GM04504 (cell line): ENCODE measurements at regions not wholly inside any gene's neighbourhood (a gene's known extent, or its start where the extent isn't known, plus 50 kb on each side); places are given as distances from the start of the nearest gene placed in this dataset.
"Not testable (repeated sequence)": the region's sequence is repeated elsewhere in the genome, so short reads cannot be mapped to it uniquely, and the experiment has no call there.

Experiments
- DNase-seq: peaks from one replicate; pipeline ENCODE4 v3.0.0-alpha.2; 2012; ENCODE audit warnings: low read depth

DNA sequence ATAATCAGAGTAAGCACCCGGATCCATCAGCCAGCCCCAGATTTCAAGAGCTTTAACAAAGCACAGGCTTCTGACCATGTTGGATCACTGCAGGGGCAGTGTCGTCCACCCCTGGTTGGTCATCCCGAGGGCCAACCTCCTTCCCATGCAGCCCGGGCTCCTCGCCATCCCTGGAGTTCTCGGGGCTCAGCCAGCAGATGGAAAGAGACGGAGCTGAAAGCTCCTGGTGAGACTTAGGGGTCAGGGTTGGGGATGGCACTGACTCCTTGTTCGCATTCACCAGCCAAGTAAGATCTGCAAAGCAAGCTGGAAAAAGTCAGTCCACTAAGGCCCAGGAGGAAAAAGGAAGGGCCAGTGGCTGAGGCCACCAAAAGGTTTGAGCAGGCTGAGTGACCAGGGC lies 888.9 kb downstream of the BRD1 start:
- no peak for DNase-seq

DNA sequence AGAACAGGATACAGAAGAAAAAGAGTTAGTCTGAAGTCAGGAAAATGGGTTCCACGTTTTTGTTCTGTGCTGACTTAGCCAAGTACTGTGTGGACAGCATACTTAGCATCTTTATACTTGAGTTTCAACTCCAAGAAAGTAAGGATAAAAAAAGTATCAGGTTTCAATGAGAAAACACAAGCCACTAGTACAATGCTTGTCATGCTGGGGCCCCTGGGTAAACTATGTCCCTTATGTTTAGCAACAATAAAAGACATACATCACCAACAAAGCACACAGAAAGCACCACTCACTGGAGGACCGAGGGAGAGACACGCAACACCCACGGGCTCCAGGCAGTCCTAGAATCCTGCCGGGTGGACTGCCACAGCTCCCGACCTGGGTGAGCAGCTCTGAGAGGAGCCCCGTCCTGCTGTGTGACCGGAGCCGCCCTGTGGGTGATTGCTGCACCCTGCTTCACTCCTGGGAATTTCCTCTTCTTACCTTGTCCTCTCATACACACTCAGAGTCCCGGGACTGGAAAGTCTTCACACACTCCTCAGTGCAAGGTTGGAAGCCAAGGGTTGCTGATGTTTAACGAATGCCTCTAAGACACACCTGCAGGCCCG lies 890.5 kb downstream of the BRD1 start:
- DNase-seq: no peak

DNA sequence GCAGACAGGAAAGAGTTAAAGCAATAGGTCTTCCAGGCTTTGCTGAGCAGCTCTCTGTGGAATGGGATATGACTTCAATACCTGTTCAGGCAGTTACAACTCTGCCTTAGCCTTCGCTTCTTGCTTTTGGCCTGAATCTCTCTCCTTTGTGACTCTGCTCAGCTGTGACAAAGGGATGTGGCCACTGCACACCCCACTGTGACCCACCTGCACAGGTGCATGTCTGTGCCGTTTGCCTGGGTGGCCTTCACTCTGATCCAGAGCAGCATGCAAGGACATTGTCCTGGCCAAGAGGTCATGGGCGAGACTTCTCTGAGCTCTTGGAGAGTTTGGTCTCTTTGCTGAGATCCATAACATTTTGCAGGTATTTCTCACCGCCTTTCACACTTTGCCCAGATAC lies 891.3 kb downstream of the BRD1 start:
- DNase-seq: no peak

DNA sequence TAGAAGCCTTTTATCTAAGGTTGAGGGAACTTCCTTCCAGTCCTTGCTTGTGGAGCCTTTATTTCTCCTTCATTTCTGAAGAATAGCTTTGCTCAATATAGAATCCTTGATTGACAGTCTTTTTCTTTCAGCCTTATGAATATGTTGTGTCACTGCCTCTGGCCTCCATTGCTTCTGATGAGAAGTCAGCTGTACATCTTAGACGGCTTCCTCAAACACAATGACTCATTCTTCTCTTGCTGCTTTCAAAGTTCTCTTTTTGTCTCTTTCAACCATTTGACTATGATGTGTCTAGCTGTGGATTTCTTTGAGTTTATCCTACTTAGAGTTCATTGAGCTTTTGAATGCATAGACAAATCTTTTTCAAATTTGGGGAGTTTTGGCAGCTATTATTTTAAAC lies 893.2 kb downstream of the BRD1 start:
- no peak for DNase-seq

DNA sequence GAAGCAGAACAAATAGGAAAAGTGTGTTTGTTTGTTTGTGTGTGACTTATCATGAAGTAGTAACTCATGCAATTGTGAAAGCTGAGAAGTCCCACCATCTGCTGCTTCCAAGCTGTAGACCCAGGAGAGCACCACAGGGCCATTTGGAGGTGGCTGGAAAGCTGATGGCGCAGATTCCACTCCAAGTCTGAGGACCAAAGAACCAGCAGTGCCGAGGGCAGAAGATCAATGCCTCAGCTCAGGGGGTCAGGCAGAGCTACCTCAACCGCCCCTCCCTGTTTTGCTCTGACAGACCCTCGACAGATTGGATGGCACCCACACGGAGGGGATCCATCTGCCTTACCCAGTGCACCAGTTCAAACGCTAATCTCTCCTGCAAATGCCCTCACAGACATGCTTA lies 896.2 kb downstream of the BRD1 start:
- no peak for DNase-seq

DNA sequence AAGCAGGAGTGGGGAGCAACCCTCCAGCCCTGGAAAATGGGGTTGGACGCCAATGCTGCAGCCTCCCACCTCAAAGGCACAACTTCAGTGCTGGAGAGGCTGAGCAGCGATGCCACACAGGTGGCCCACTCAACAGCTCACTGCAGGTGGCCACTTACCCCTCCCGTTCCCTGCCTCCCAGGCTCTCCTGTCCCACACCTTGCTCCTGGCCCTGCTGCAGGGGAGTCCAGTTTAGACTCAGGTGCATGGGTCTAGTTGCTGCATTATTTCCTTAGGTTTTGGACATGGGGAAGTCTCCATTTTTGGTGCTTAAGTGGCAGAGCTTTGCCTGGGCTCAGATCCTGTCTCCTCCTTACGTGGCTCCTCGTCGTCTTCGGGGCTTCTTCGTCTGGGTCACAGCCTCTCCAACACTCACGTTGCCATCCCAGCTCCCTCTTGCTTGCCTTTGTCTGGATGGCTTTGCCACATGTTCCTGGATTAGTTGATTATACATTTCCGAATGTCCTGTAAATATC lies 898.3 kb downstream of the BRD1 start:
- no peak for DNase-seq

DNA sequence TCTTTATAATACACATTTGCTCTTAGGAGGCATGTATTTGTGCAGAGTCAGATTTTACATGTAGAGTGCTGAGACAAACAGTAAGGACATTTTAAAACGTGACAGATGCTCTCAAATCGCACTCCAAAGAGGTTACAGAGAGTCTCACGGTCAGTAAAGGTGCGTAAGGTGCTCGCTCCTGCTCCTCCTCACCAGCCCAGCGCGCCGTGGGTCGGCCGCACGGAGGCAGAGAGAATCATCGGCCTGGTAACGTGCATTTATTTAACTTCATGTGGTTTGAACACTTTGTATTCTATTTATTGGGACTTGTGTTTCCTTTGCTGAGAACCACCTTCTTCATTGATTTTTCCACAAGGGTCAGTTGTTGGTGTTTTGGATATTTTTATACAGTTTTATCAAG lies 900.1 kb downstream of the BRD1 start:
- no peak for DNase-seq

DNA sequence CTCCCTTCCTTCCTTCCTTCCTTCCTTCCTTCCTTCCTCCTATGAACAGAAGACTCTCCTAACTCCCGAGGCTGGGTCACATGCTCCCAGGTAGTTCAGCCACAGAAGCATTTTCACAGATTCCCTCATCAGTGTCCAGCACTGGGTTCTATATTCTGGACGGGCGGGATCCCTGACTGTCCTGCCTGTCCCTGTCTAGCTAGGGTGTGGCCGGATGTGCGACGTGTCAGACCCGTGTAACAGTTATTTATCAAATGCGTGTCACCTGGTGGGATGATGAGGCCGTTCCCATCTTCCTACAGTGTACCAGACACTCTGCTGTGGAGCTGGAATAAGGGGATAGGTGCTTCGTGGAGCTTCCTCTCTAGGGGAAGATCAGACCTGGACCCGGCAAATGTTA lies 901.0 kb downstream of the BRD1 start:
- no peak for DNase-seq

DNA sequence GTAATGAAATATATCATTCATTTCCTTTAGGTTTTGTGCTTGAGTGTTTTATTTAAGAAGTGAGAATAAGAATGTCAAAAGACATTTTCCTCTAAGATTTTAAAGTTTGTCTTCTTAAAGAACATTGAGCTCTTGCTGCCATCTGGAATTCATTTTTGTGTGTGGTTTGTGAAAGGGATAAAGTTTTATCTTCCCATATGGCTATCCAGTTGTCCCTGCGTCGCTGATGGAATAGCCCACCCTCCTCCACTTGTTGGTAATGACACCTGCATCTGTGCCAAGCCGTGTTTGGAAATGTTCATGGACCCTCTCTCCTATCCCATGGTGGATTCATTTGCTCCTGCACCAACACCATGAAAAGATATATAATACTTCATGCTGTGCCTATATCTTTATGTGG lies 901.5 kb downstream of the BRD1 start:
- DNase-seq: no peak

DNA sequence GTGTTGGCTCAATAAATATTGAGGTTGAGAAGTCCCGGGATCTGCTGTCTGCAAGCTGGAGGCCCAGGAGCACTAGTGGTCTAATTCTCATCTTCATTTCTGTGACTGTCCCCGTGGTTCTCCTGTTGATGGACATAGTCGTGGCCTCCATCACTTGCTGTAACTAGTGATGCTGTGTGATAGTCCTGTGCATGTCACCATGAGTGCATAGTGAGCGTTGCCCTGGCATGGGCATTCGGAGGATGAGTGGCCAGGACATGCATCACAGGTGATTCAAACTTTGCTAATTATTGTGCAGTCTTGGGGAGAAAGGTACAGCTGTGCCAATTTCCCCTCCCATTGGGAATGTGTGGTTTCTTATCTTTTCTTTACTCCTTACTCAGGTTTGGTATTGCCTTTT lies 902.2 kb downstream of the BRD1 start:
- no peak for DNase-seq

DNA sequence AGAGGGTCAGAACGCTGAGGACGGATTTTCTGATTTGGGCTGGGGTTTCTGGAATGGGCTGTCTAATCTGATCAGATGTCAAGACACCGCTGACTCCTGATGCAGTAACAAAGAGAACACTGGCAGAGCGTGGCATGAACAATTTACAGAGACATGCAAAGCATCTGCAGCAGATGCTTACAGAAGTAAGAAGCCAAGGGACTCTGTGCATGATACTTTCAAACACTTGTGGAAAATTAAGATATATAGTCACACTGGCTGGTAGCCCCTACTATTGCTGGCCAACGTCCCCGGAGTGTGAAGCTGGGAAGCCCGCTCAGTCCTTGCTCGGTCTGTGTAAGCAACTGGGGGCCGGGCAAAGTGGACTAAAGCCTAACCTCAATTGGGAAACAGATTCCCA lies 903.7 kb downstream of the BRD1 start:
- no peak for DNase-seq

DNA sequence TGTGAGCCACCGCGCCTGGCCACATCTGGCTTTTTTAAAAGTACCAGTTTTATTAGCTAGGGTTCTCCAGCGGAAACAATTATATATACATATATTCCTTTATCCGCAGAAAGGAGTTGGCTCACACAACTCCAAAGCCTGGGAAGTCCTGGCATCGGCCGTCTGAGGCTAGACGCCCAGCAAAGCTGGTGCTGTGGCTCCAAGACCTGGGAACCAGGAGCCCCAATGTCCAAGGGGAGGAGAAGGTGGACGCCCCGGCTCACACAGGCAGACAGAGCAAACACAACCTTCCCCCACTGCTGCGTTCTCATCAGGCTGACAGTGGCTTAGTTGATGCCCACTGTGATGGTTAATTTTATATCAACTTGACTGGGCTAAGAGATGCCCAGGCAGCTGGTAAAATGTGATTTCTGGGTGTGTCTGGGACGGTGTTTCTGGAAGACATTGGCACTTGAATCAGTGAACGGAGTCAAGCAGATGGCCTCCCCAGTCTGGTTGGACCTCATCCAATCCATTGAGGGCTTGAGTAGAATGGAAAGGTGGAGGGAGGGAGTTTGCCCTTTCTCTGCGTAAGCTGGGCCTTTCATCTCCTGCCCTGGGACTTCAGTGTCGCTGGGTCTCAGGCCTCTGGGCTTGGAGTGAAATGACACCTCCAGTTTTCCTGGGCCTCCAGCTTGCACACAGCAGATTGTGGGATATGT lies 904.4 kb downstream of the BRD1 start:
- no peak for DNase-seq

DNA sequence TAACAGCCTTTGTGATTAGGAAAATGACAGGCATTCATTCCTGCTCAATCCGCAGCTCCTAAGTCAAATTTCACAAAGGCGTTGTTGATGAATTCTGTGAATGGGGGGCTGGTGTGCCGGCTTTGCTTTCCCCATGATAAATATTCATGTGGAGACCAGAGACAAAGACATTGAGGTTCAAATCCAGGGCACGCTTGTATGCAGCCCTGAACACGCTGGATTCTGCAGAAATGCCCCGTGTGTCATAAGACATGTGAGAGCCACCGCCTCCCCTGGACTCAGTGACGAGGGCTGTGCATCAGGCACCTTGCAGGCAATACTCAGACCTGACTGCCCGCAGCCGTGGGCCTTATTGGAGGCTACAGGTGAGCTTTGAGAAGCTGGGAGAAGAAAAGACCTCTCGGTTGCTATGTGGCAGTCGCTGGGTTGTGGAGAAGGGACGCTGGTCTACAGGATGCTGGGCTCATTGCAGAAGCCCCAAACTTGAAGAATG lies 906.2 kb downstream of the BRD1 start:
- DNase-seq: no peak

DNA sequence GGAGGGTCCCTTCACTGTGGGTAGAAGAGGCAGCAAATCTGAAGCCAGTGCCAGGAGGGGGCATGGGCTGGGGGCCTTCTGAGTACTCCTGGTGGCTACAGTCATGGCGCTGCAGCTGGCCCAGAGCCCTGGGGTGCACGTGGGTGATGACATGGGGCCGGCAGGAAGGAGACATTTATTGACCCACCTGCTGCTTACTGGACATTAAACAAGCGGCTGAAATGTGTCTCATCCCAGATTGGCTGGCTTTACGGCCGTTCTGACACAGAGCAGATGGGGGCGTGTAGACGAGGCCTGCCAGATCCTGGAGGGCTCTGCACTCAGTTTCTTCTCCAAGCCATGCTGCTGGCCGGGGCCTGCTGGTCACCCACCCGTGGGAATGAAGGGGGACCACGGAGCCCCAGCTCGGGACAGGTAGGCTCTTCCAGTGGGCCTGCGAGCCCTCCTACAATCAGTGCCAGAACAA lies 906.9 kb downstream of the BRD1 start:
- DNase-seq: no peak

DNA sequence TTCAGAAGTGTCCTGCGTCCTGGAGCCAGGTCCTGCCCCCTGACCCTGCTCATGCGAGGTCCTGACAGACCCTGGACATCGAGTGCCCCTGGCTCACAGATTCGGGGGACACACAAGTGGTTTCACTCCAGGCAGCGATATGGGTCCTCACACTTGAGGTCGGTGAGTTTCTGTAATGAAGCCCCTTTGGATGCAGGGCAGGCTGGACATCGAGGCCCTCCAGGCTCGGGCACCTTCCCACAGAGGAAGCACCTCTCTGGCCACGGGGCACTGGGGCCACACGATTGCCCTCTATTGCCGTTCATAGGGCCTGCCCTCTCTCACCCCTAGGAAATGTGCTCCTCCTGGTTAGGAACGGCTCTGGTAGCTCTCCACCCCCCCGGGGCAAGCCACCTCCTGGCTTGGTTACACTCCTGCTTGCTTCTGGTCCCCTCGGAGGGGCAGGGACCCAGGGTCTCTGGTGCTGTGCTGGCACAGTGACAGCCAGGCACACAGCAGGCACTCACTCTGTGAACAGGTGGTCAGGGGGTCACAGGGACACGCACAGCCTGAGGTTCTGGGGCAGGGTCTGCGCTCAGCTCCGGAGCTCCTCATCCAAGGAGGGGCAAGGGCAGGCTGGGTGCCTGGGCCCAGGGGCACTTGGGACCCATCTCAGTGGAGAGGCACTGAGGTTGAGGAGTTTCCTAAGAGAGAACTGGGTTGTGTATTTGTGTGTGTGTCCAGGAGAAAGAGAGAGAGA lies 907.7 kb downstream of the BRD1 start:
- no peak for DNase-seq

DNA sequence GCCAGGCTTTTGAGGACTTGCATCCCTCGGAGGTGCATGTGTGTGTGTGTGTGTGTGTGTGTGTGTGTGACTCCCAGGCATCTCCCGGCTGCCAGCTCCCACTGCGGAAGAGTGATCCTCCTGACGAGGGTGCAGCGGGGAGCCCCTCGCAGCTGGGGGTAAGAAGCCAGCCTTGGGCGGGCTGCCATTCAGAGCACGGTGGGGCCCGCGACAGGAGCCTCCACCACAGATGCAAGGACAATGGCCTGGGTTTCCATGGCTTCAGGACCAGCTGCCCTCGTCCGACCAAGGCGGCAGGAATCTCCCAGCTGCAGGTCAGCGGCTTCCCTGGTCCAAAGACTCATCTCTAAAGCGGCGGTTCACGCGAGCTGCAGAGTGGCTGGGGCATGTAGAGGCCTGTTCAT lies 908.5 kb downstream of the BRD1 start:
- DNase-seq: no peak

DNA sequence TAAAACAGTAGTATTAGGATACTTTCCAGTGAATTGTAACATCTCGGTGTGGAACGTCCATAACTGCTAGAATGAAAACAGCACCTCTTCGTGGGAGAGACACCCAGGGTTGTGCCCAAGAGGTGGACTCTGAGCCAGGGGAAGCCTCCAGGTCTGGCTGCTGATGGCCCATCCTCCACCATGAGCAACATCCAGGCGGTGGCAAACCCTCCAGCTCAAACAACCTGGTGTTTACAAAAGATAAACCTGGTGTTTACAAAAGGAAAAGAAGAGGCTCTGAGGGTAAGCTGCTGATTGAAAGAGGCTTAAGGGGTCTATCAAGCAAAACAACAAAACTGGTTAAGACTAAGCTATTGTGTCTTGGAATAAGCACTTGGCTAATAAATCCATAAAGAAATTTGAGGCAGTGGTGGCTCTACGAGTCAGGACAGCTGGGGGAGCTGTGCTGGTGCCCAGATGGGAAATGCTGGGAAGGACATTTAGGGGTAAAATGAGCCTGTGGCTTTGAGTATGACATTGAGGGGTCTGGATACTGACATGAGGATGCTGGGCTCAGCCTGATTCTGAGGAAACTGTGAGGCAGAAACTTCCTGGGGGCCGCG lies 909.0 kb downstream of the BRD1 start:
- no peak for DNase-seq

DNA sequence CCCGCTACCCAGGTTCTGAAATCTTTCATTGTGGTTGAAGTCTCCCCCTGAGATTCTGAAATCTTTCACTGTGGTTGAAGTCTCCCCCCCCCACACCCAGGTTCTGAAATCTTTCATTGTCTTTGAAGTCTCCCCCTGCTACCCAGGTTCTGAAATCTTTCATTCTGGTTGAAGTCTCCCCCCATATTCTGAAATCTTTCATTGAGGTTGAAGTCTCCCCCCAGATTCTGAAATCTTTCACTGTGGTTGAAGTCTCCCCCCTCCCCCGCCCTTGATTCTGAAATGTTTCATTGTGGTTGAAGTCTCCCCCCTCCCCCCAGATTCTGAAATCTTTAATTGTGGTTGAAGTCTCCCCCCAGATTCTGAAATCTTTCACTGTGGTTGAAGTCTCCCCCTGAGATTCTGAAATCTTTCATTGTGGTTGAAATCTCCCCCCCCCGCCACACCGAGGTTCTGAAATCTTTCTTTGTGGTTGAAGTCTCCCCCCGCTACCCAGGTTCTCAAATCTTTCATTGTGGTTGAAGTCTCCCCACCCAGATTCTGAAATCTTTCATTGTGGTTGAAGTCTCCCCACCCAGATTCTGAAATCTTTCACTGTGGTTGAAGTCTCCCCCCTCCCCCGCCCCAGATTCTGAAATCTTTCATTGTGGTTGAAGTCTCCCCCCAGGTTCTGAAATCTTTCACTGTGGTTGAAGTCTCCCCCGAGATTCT lies 915.2 kb downstream of the BRD1 start:
- DNase-seq: not testable (repeated sequence)

DNA sequence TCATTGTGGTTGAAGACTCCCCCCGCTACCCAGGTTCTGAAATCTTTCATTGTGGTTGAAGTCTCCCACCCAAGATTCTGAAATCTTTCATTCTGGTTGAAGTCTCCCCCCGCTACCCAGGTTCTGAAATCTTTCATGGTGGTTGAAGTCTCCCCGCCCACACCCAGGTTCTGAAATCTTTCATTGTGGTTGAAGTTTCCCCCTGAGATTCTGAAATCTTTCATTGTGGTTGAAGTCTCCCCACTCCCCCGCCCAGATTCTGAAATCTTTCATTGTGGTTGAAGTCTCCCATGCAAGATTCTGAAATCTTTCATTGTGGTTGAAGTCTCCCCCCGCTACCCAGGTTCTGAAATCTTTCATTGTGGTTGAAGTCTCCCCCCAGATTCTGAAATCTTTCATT lies 916.0 kb downstream of the BRD1 start:
- DNase-seq: not testable (repeated sequence)

DNA sequence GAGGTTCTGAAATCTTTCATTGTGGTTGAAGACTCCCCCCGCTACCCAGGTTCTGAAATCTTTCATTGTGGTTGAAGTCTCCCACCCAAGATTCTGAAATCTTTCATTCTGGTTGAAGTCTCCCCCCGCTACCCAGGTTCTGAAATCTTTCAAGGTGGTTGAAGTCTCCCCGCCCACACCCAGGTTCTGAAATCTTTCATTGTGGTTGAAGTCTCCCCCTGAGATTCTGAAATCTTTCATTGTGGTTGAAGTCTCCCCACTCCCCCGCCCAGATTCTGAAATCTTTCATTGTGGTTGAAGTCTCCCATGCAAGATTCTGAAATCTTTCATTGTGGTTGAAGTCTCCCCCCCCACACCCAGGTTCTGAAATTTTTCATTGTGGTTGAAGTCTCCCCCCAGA lies 916.6 kb downstream of the BRD1 start:
- not testable (repeated sequence) for DNase-seq

DNA sequence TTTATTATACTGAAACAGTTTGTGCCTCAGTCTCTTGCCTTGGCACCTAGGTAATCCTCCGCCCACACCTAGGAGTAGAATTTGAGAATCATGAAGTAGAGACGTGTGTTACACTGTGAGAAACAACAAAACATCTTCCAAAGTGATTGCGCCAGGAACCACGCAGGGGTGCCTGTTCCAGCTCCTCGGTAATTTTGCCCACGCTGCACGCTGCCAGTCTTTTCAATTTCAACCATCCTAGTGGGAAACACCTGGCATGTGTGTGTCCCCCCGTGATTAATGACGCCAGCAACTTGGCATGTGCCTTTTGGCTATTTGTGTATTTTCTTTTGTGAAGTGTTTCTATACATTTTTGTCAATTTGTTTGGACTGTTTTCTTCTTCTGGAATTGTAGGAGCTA lies 919.1 kb downstream of the BRD1 start:
- DNase-seq: no peak

DNA sequence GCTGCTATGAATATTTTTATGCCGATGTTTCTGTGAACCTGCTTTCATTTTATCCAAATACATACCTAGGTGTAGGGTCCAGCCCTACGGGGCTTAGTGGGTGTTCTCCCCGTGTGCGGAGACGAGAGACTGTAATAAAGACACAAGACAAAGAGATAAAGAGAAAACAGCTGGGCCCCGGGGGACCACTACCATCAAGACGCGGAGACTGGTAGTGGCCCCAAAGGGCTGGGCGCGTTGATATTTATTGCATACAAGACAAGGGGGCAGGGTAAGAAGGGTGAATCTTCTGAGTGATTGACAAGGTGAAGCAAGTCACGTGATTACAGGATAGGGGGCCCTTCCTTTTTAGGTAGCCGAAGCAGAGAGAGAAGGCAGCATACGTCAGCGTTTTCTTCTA lies 920.1 kb downstream of the BRD1 start:
- no peak for DNase-seq
